Neural cell (in vitro differentiated cells): ENCODE measurements at regions not wholly inside any gene's neighbourhood (a gene's known extent, or its start where the extent isn't known, plus 50 kb on each side); places are given as distances from the start of the nearest gene placed in this dataset.
"Not testable (repeated sequence)": the region's sequence is repeated elsewhere in the genome, so short reads cannot be mapped to it uniquely, and the experiment has no call there.

Experiments
- H2AFZ ChIP-seq: fragments of 200-600, 300-800 bp; sonication (generic), shearing (Covaris generic); 2 replicates; pipeline ENCODE4 v1.6.0; 2014; ENCODE audit warnings: low read depth, mild to moderate bottlenecking, antibody characterized with exemption, low read length, moderate library complexity
- H3F3A ChIP-seq: fragments of 200-600 bp; shearing (Covaris generic); 2 replicates; pipeline ENCODE4 v1.6.1; 2016; ENCODE audit warnings: mild to moderate bottlenecking, moderate library complexity, mixed read lengths, antibody characterized with exemption, low read length; ENCODE audit not compliant: insufficient read depth, poor library complexity, severe bottlenecking
- H3K27ac ChIP-seq: fragments of 200-600, 300-800 bp; sonication (generic), shearing (Covaris generic); 2 replicates; pipeline ENCODE4 v1.5.1; 2014; ENCODE audit warnings: mild to moderate bottlenecking, low read length, moderate library complexity
- H3K27me3 ChIP-seq: fragments of 300-800, 200-600 bp; sonication (generic), shearing (Covaris generic); 2 replicates; pipeline ENCODE4 v1.6.0; 2014; ENCODE audit warnings: mild to moderate bottlenecking, low read depth, low read length, moderate library complexity; ENCODE audit not compliant: insufficient read depth
- H3K36me3 ChIP-seq: fragments of 300-800, 200-600 bp; sonication (generic), shearing (Covaris generic); 2 replicates; pipeline ENCODE4 v1.5.1; 2014; ENCODE audit warnings: mild to moderate bottlenecking, antibody characterized with exemption, low read length, moderate library complexity; ENCODE audit not compliant: insufficient read depth
- H3K4me2 ChIP-seq: fragments of 300-800, 200-600 bp; sonication (generic), shearing (Covaris generic); 2 replicates; pipeline ENCODE4 v1.6.0; 2014; ENCODE audit warnings: mild to moderate bottlenecking, low read length
- H3K4me3 ChIP-seq: fragments of 300-800, 200-600 bp; sonication (generic), shearing (Covaris generic); 2 replicates; pipeline ENCODE4 v1.5.1; 2014; ENCODE audit warnings: mild to moderate bottlenecking, low read length, moderate library complexity
- H3K79me2 ChIP-seq: fragments of 200-600 bp; shearing (Covaris generic); replicated peaks from 2 replicates; pipeline ENCODE4 v1.6.0; 2014; ENCODE audit warnings: mild to moderate bottlenecking, low read length, moderate library complexity; ENCODE audit not compliant: insufficient read depth
- H3K9ac ChIP-seq: fragments of 300-800, 200-600 bp; sonication (generic), shearing (Covaris generic); 2 replicates; pipeline ENCODE4 v1.6.1; 2016; ENCODE audit warnings: mild to moderate bottlenecking, low read length, mixed read lengths
- H3K9me2 ChIP-seq: fragments of 200-600 bp; shearing (Covaris generic); 2 replicates; pipeline ENCODE4 v1.6.1; 2016; ENCODE audit warnings: mild to moderate bottlenecking, low read length, mixed read lengths; ENCODE audit not compliant: insufficient read depth
- H3K9me3 ChIP-seq: fragments of 200-600, 300-800 bp; sonication (generic), shearing (Covaris generic); 2 replicates; pipeline ENCODE4 v1.6.1; 2016; ENCODE audit warnings: mild to moderate bottlenecking, mixed run types, low read length, moderate library complexity, mixed read lengths
- H4K20me1 ChIP-seq: fragments of 200-600 bp; shearing (Covaris generic); 2 replicates; pipeline ENCODE4 v1.6.1; 2016; ENCODE audit warnings: mild to moderate bottlenecking, mixed run types; ENCODE audit not compliant: insufficient read depth
- EP300 ChIP-seq: fragments of 450-650 bp; conservative IDR thresholded peaks from 2 replicates; pipeline ENCODE4 v1.6.1; 2014; ENCODE audit warnings: antibody characterized with exemption, mild to moderate bottlenecking, moderate library complexity; ENCODE audit not compliant: poor library complexity, severe bottlenecking
- EZH2 ChIP-seq: fragments of 200-600, 300-800 bp; shearing (Covaris generic), sonication (generic); IDR thresholded peaks from 2 replicates; pipeline ENCODE4 v1.6.1; 2014; ENCODE audit warnings: antibody characterized with exemption, low read length, borderline replicate concordance, mild to moderate bottlenecking; ENCODE audit not compliant: insufficient read depth, poor library complexity, severe bottlenecking
- MXI1 ChIP-seq: fragments of 450-650 bp; conservative IDR thresholded peaks from 2 replicates; pipeline ENCODE4 v1.6.1; 2014; ENCODE audit warnings: antibody characterized with exemption, mild to moderate bottlenecking; ENCODE audit not compliant: poor library complexity, severe bottlenecking
- POLR2AphosphoS5 ChIP-seq: IDR thresholded peaks from 2 replicates; pipeline ENCODE4 v1.6.1; 2012
- RAD21 ChIP-seq: fragments of 450-650 bp; conservative IDR thresholded peaks from 2 replicates; pipeline ENCODE4 v1.6.1; 2014; ENCODE audit warnings: antibody characterized with exemption, mild to moderate bottlenecking, moderate library complexity
- SMC3 ChIP-seq: fragments of 450-650 bp; conservative IDR thresholded peaks from 2 replicates; pipeline ENCODE4 v1.6.1; 2014; ENCODE audit warnings: antibody characterized with exemption, mild to moderate bottlenecking, moderate library complexity; ENCODE audit not compliant: poor library complexity
- TAF1 ChIP-seq: IDR thresholded peaks from 2 replicates; pipeline ENCODE4 v1.6.1; 2012; ENCODE audit warnings: low read depth
- TF ChIP-seq, protein P1 (sequence below): fragments of 450-650 bp; IDR thresholded peaks from 2 replicates; pipeline ENCODE4 v1.5.1; 2014; ENCODE audit warnings: antibody characterized with exemption, mild to moderate bottlenecking, moderate library complexity; ENCODE audit not compliant: poor library complexity, severe bottlenecking
- TF ChIP-seq, protein P2 (sequence below): IDR thresholded peaks from 2 replicates; pipeline ENCODE4 v1.6.1; 2012; ENCODE audit warnings: borderline replicate concordance

GRCh38 chr1:53398091-53398490, 61.1 kb upstream of the DMRTB1 start:
- Histone ChIP-seq H3K4me2 (no peak overlapping the region), H3K4me3 (no peak overlapping the region), H3K27ac (no peak overlapping the region), H3K9me3 (no peaks in the 10 kb centered on the region), H3K27me3 (no peaks in the 10 kb centered on the region), H3K9ac (no peak overlapping the region), H3K36me3 (no peaks in the 10 kb centered on the region), H3F3A (no peaks in the 10 kb centered on the region), H4K20me1 (no peaks in the 10 kb centered on the region), H2AFZ (no peak overlapping the region), H3K79me2 (no peaks in the 10 kb centered on the region), H3K9me2 (no peaks in the 10 kb centered on the region)
- TF ChIP-seq RAD21 (no peak), POLR2AphosphoS5 (no peak), EP300 (no peak), EZH2 (no peak), TAF1 (no peak), MXI1 (no peak), SMC3 (no peak)
- TF ChIP-seq, protein P1, sequence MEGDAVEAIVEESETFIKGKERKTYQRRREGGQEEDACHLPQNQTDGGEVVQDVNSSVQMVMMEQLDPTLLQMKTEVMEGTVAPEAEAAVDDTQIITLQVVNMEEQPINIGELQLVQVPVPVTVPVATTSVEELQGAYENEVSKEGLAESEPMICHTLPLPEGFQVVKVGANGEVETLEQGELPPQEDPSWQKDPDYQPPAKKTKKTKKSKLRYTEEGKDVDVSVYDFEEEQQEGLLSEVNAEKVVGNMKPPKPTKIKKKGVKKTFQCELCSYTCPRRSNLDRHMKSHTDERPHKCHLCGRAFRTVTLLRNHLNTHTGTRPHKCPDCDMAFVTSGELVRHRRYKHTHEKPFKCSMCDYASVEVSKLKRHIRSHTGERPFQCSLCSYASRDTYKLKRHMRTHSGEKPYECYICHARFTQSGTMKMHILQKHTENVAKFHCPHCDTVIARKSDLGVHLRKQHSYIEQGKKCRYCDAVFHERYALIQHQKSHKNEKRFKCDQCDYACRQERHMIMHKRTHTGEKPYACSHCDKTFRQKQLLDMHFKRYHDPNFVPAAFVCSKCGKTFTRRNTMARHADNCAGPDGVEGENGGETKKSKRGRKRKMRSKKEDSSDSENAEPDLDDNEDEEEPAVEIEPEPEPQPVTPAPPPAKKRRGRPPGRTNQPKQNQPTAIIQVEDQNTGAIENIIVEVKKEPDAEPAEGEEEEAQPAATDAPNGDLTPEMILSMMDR: no peak
- TF ChIP-seq, protein P2, sequence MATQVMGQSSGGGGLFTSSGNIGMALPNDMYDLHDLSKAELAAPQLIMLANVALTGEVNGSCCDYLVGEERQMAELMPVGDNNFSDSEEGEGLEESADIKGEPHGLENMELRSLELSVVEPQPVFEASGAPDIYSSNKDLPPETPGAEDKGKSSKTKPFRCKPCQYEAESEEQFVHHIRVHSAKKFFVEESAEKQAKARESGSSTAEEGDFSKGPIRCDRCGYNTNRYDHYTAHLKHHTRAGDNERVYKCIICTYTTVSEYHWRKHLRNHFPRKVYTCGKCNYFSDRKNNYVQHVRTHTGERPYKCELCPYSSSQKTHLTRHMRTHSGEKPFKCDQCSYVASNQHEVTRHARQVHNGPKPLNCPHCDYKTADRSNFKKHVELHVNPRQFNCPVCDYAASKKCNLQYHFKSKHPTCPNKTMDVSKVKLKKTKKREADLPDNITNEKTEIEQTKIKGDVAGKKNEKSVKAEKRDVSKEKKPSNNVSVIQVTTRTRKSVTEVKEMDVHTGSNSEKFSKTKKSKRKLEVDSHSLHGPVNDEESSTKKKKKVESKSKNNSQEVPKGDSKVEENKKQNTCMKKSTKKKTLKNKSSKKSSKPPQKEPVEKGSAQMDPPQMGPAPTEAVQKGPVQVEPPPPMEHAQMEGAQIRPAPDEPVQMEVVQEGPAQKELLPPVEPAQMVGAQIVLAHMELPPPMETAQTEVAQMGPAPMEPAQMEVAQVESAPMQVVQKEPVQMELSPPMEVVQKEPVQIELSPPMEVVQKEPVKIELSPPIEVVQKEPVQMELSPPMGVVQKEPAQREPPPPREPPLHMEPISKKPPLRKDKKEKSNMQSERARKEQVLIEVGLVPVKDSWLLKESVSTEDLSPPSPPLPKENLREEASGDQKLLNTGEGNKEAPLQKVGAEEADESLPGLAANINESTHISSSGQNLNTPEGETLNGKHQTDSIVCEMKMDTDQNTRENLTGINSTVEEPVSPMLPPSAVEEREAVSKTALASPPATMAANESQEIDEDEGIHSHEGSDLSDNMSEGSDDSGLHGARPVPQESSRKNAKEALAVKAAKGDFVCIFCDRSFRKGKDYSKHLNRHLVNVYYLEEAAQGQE: no peak

GRCh38 chr1:53398576-53399365, 60.4 kb upstream of the DMRTB1 start:
- Histone ChIP-seq H3F3A (no peaks in the 10 kb centered on the region), H3K79me2 (no peaks in the 10 kb centered on the region), H3K9me3 (no peaks in the 10 kb centered on the region), H3K27ac (no peak overlapping the region), H3K4me2 (no peak overlapping the region), H3K27me3 (no peaks in the 10 kb centered on the region), H2AFZ (no peak overlapping the region), H3K4me3 (no peak overlapping the region), H3K36me3 (no peaks in the 10 kb centered on the region), H4K20me1 (no peaks in the 10 kb centered on the region), H3K9ac (no peak overlapping the region), H3K9me2 (no peaks in the 10 kb centered on the region)
- TF ChIP-seq, protein P2: no peak
- no peak for TF ChIP-seq RAD21
- no peak for TF ChIP-seq EP300
- no peak for TF ChIP-seq TAF1
- TF ChIP-seq SMC3: no peak
- TF ChIP-seq POLR2AphosphoS5: no peak

- H3K27ac ChIP-seq, H3K79me2 ChIP-seq, H3F3A ChIP-seq, H3K9me2 ChIP-seq, H3K36me3 ChIP-seq, H2AFZ ChIP-seq, H3K9me3 ChIP-seq, H3K9ac ChIP-seq, H3K4me2 ChIP-seq, H3K4me3 ChIP-seq, H4K20me1 ChIP-seq, H3K27me3 ChIP-seq: not testable (repeated sequence)
These were observed 59.6 kb upstream of the DMRTB1 start for GRCh38 chr1:53399370-53400133.
